ENCODE measurements at regions not wholly inside any gene's neighbourhood (a gene's known extent, or its start where the extent isn't known, plus 50 kb on each side); places are given as distances from the start of the nearest gene placed in this dataset.

DNA sequence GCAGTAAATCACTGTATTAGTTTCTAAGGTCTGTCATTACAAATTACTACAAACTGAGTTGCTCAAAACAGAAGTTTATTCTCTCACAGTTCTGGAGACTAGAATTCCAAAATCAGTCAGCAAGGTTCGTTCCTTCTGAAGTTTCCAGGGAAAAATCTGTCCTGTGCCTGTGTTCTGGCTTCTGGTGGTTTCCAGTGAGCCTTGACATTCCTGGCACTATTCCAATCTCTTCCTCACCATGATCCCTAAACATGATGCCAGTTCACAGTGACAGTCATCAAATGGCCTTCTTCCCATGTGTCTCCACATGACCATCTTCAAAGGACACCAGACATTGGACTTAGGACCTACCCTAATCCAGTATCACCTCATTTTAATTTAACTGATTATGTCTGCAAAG is 351.4 kb downstream of the PLK2 start:
- no peak for TF ChIP-seq CTCF (IDR thresholded peaks at IDR 0.05)
- no peaks in the 10 kb centered on the region for H3K27me3 ChIP-seq
- 85 to 86% methylated on average over 1 of the region's 1 CpG for WGBS, 2 donors
- H3K36me3 ChIP-seq: no peaks in the 10 kb centered on the region
- peaks cover 0 to 29% (median 0%) of the 10 kb centered on the region in 9 donors for H3K4me1 ChIP-seq
- intact Hi-C loops (cut with DNase I): no loop called here
- no peak for ATAC-seq
- H3K9me3 ChIP-seq: peaks cover 0 to 12% (median 0%) of the 10 kb centered on the region in 11 donors
- no peak for DNase-seq
- no peak overlapping the region for H3K4me3 ChIP-seq
- H3K27ac ChIP-seq: no peak overlapping the region

- ATAC-seq (no peak), DNase-seq (no peak)
- 72 to 74% methylated on average over 2 of the region's 2 CpGs for WGBS, 2 donors
- H3K27me3 ChIP-seq: no peaks in the 10 kb centered on the region
- intact Hi-C loops (cut with DNase I): no loop called here
- H3K36me3 ChIP-seq: no peaks in the 10 kb centered on the region
- H3K4me3 ChIP-seq: no peak overlapping the region
- H3K4me1 ChIP-seq: peaks cover 0 to 21% (median 0%) of the 10 kb centered on the region in 9 donors
- TF ChIP-seq CTCF (IDR thresholded peaks at IDR 0.05): no peak
- no peak overlapping the region for H3K27ac ChIP-seq
- H3K9me3 ChIP-seq: peaks cover 0 to 20% (median 0%) of the 10 kb centered on the region in 11 donors
Measured at GRCh38 chr5:58107704-58108103, 352.2 kb downstream of the PLK2 start.

DNA sequence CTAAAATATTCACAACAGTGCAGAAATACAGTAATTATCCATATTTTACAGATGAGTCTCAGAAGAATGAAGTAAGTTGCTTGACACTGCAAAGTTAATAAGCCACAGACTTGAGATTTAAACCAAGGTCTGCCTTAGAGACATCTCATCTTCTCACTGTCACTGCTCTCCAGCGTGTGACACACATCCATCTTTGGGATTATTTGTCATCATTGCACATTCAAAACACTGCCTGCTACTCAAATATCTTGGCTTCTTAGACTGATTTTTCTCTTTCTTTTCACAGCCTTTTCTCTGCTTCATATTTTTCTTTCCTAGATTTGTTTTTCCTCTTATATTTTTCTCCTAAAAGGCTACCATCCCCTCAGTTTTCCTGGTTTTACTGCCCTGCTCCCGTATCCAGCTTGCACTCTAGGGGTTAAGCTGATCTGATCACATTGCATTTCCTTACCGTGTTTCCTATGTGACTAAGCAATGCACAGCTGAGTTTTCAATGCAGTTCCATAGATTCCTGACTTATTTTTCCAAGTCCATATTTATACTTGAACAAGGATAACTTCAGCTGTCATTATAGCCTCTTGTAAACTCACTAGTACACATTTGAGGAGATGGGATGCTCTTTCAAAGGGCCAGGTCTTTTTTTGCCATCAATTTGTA is 353.0 kb downstream of the PLK2 start:
- Histone ChIP-seq H3K27ac (no peak overlapping the region), H3K27me3 (no peaks in the 10 kb centered on the region), H3K4me1 (peaks cover 0 to 13% (median 0%) of the 10 kb centered on the region in 9 donors), H3K36me3 (no peaks in the 10 kb centered on the region), H3K4me3 (no peak overlapping the region), H3K9me3 (peaks cover 0 to 26% (median 0%) of the 10 kb centered on the region in 11 donors)
- ATAC-seq: no peak
- intact Hi-C loops (cut with DNase I): no loop called here
- no peak for TF ChIP-seq CTCF (IDR thresholded peaks at IDR 0.05)
- no peak for DNase-seq
- WGBS, 2 donors: 63 to 72% methylated on average over 3 of the region's 3 CpGs

- DNase-seq (no peak), ATAC-seq (no peak)
- H3K9me3 ChIP-seq: peaks cover 0 to 37% (median 0%) of the 10 kb centered on the region in 11 donors
- peaks cover 0 to 3% (median 0%) of the 10 kb centered on the region in 9 donors for H3K4me1 ChIP-seq
- H3K27ac ChIP-seq: no peak overlapping the region
- no peaks in the 10 kb centered on the region for H3K36me3 ChIP-seq
- H3K4me3 ChIP-seq: no peak overlapping the region
- TF ChIP-seq CTCF (IDR thresholded peaks at IDR 0.05): no peak
- H3K27me3 ChIP-seq: no peaks in the 10 kb centered on the region
- WGBS, 2 donors: 95 to 97% methylated on average over 2 of the region's 2 CpGs
- intact Hi-C loops (cut with DNase I): no loop called here
Measured at GRCh38 chr5:58105836-58106235, 354.1 kb downstream of the PLK2 start.
